A204.1 (cell line): ENCODE measurements at regions not wholly inside any gene's neighbourhood (a gene's known extent, or its start where the extent isn't known, plus 50 kb on each side); places are given as distances from the start of the nearest gene placed in this dataset.
"Not testable (repeated sequence)": the region's sequence is repeated elsewhere in the genome, so short reads cannot be mapped to it uniquely, and the experiment has no call there.

Experiments used
- FAIRE-seq: peaks from 2 replicates; lab custom pipeline; 2012; peaks lifted over from hg19 to GRCh38; lab: Jason Lieb, UNC

DNA sequence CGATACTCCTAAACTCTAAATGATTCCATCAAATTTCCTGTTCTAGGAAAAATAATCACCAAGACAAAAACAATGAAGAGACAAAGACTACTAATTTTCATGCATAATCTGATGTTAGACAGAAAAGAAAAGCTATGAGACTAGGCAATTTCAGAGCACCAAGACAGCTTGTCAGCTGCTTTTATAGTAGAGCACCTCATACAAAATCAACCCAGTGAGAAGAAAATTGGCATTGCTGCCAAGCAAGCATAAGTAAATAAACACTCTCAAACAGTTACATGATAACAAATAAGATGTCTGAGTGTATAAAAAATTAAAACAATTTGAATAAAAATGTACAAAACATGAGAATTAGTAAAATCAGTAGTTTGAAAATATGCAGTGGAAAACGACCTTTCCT is 1544.6 kb downstream of the C4orf33 start:
- FAIRE-seq, result no peak

DNA sequence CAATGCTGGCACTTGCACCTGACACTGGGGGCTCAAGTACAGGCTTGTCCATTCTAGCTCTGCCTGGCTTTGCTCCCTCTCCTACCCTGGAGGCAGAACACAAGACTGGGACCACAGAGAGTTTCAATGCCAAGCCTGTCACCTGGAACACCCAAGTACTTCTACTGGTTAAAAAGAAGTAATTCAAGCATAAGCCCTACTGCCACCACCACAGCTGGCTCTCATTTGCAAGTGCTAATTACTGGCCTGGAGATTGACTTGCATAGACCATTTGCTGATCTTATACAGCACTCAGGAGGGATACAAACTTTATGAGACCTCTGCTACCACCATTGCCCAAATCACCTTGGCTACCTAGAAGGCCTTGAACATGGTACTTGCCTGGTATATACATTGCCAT is 1550.9 kb downstream of the C4orf33 start:
- no peak for FAIRE-seq

DNA sequence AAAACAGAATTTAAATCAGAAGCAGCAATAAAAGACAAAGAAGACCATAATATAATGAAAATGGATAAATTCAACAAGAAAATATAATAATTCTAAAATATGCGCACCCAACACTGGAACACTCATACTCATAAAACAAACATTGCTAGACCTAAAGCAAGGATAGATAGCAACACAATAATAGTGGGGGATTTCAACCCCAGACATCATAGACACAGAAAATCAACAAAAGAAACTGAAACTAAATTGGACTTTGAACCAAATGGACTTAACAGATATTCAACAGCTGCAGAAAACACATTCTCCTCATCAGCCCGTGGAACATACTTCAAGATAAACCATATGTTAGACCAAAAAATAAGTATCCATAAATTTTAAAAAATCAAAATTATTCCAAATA is 1552.6 kb downstream of the C4orf33 start:
- FAIRE-seq, result no peak

DNA sequence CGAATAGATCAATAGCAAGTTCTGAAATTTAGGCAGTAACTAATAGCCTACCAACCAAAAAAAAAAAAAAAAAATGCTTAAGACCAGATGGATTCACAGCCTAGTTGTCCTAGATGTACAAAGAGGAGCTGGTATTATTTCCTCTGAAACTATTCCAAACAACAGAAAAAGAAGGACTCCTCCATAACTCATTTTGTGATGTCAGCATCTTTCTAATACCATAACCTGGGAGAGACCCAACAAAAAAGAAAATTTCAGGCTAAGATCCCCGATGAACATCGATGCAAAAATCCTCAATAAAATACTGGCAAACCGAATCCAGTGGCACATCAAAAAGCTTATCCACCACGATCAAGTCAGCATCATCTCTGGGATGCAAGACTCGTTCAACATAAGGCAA is 1557.9 kb downstream of the C4orf33 start:
- no peak for FAIRE-seq

DNA sequence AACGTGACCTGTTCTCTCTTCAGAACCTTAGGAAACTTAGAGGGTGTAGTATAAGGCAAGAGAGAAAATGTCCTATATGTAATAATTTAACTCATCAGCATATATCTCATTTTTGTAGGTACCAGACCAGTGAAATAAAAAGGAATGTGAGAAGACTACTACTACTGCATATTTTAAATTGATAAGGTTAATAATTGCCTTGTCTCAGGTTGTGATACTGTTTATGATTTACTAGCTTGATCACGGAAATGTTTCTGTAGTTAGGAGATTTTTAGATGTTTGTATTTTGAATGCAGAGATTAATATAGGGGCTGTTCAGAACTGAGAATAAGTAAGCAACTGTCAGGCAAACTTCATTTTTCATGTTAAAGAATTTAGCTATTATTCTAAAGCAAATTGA is 1563.4 kb downstream of the C4orf33 start:
- no peak for FAIRE-seq

DNA sequence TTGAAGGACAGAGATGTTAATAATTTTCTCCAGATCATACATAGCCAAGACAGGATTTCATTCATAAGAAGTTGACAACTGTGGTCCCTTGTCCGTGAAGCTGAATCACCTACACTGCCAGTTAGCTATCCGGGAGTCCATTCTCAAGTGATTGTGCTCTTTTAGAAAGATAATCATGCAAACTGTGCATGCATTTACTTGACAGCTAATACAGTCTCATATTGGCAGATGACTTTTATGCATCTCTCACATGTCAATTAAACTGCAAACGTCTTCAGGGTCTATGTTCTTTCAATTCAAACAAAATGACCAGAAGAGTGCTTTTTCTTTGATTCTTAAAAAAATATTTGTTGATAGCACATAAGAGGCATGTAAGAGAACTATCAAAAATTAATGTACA is 1572.9 kb downstream of the C4orf33 start:
- no peak for FAIRE-seq

DNA sequence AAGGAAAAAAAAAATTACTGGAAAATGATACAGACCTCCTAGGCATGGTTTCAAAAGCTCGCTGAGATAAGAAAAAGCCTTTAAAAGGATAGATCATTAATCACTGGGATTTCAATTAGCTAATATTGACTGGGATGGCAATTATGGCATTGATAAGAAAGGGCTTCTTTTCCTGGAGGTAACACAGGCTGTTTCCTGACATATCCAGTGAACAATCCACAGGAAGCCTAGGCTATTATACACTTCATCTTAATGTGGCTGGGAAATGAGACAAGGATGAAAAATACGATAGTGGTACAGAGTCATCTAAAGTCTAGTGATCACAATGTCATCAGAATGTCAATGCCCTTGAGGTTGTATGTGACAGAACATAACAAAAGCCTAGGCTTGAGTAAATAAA is 1579.3 kb downstream of the C4orf33 start:
- no peak for FAIRE-seq

DNA sequence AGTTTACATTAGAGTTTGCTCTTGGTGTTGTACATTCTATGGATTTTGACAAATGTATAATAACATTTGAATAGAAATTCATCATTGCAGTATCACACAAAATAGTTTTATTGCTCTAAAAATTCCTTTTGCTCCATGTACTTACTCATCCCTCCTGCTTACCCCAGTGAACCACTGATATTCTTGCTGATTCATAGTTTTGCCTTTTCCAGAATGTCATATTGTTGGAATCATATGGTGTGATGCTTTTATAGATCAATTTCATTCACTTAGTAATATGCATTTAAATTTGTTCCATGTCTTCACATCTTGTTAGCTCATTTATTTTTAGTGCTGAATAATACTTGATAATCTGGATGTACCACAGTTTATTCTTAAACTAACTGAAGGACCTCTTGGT is 1593.2 kb downstream of the C4orf33 start:
- FAIRE-seq, result no peak

DNA sequence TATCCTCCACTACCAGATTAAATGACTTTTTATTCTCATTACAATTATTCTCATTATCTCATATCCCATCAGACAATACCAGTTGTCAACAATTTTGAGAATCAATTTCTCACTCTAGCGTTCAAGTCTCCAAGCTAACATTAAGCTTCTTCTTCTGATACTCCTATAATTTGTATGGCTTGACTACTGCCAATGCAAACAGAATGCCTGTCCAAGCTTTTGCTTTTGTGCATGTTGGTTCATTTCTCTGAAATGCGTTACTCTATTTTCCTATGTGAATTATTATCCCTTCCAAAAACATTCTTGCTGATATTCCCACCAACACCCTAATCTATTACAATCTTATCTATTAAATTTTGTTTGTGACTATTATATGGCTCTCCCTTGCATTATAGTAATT is 1602.3 kb downstream of the C4orf33 start:
- FAIRE-seq, result no peak

DNA sequence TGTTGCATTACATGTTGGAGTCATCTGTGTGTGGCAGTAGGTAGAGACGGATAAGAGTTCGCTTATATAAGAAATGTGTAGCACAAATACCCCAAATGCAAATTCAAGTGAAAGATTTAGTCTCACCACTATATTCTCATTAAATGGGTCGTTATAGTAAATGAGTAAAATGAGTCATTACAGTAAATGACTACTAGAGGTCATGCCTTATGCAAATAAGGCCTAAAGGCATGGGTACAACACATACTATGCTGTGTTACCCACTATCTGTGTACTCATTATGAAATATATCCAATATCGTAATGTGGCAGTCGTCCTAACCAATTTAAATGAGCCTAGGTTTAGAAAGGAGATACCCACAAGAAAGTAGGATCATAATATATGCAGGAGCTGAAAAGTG is 1603.1 kb downstream of the C4orf33 start:
- no peak for FAIRE-seq

DNA sequence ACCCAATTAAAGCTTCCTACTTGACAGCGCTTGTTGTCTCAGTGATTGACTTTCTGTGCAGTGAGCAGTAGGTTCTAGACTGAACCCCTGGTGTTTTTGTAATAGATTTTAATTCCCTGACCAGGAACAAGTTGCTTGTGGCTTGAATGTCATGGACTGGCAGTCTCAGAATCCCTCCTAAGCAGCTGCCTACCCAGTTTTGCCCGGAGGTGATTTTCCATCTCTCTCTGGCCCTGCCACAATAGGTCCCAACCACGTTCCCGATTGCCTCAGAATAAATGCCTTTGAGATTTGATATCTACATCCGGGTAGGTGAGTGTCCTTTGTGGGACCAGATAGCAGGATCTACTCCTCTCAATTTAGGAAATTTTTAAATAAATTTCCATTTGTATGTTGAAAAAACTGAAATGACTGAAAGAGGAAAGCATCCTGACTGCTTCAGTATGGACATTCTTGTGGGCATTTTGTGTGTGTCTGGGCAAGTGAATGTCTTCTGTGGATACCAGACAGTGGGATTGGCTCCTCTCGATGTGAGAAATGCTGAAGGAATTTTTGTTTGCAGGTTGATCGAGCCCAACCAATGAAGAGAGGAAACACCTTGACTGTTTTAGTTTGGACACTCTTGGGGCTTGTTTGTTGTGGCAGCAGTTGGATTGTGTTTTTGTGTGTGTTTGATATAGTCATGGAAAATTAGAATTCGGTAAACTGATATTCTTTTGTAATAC is 1607.4 kb downstream of the C4orf33 start:
- FAIRE-seq, result no peak

DNA sequence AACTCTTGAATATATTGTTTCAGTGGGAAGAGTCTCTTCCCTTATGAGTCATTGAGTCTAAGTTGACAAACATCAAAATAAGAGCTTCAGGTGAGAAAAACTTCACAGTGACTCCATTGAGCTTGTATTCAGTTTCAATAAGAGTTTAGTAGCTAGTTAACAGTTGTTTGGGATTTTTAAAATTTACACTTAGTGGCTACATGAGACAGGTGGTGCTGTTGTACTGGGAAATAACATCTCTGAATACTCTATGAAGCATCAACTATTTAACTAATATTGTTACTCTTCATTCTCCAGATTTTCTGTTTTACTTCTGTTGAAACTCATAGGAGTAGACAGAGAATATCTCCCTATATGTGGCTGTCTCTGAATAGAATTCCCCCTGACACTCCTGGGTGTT is 1609.1 kb downstream of the C4orf33 start:
- FAIRE-seq, result no peak

DNA sequence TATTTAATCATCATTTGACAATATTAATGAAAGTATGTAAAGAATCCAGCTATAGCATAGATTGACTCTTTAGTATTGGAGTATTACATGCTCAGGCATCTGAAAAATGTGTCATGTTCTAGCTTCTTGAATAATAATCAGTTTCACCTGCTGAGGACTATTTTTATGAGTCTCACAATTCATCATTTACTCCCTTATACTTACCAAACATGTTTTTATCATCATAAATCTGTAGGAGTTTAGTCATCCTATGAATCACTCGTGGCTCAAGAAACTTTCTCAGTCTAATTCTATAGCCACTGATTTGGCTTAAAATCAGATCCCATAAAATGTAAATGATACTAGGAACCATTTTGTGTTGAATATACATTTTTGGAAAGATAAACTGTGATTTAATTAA is 1616.1 kb downstream of the C4orf33 start:
- no peak for FAIRE-seq

DNA sequence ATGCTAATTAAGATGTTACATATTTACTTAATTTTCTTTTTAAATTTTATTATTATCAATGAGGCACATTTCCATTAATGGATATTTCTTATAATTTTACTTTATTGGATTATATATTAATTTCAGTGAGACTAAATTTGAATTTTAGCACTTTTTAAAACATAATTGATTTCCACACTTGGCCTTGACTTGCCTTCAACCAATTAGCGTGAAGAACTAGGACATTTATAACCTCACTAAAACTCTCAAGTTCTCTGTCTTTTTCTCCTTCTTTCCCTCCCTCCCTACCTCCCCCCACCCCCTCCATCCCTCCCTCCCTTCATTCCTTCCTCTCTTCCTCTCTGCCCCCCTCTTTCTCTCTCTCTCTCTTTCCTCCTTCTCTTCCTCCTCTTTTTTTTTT is 1618.1 kb downstream of the C4orf33 start:
- no peak for FAIRE-seq

DNA sequence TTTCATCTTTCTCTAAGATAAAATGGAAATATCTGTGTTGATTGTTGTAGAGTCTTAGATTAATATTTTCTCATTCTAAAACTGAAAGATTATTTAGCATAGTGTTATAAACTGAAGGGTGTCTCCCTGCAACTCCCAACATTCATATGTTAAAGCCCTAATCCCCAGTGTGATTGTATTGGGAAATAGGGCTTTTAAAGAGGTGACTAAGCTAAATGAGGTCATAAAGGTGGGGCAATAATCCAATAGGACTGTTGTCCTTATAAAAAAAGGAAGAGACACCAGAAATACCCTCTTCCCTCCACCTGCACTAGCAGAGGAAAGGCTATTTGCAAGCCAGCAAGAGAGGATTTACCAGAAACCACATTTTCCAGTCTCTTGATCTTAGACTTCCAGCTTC is 1626.4 kb downstream of the C4orf33 start:
- FAIRE-seq, result no peak

DNA sequence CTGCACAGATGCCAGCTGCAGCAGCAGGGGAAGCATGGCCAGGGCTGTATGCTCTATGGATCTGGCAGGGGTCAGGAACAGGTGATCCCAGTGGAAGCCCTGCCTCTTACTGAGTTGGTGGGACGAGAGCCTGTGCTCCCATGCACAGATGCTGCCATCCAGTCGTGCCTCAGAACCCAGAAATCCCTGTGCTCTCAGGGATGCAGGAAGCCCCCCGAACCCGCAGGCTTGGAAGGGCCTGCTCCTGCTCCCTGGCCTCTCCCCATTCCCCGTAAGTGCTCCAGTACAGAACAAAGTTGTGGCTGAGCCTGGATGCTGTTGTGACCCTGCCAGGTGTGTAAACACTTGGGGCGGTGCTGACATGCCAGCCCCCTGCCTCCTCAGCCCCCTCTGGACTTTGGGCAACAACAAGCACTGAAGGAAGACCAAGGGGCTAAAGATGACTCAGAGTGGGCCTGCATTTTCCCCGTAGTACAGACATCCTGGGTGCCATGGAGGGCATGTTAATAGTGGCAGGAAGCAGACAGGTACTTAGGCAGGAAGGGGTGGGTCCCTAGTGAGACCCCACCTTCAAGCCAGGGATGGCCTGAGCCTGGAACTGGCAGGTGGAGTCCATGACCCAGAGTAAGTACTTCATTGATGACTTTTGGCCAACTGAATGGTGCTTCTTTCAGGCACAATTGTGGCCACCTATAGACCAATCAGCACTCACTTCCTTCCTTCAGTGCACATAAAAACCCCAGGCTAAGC is 1640.7 kb downstream of the C4orf33 start:
- FAIRE-seq, result no peak

DNA sequence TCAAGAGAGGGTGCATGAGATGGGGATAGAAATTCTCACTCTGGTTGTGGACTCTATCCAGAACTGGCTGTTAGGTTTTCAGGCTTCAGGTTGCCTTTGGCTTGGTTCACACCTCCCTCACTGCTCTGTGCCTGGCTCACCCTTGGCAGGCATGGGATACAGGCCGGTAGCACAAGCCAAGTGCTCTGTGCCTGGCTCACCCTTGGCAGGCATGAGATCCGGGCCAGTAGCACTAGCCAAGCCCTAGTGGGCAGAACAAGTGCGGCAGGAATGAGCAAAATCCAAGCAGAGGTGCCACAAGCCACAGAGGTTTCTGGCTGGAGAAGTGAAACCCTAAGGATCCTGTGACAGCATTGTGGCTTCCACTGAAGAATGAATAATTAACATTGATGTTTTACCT is 1642.3 kb downstream of the C4orf33 start:
- FAIRE-seq, result no peak

DNA sequence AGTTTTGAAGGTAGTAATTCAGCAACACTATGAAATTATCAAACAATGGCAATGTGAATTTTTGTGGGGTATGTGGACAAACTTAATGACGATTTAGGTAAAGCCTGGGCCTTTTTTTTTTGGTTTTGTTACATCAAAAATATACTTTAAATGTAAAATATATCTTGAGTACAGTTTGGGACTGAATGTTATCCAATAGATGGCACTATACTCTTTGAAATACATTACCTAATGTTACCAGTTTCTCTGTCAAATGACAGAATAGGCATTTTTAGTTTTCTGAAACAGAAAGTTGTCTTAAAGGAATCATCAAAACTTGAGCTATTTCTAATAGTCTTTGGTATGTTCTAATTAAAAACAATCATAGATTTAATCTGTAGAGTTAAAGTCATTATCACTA is 1651.9 kb downstream of the C4orf33 start:
- FAIRE-seq, result peak; percentile 98

DNA sequence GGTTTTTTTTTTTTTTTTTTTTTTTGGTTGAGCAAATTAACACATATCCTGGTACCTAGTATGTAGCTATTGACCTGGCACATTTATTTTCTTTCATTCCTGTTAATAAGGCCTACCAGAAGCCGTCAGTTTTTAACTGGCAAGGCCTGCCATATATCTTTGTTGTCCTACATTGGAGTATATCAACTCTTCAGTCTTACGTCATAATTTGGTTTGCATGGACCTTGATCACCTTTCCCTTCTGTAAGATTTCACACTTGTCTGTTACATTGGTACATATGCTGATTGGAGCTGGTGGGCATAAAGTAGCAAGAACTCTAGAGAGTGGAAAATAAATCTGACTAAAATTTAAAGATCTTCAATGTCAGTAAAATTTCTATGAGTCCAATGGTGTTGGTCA is 1658.0 kb downstream of the C4orf33 start:
- FAIRE-seq, result no peak

DNA sequence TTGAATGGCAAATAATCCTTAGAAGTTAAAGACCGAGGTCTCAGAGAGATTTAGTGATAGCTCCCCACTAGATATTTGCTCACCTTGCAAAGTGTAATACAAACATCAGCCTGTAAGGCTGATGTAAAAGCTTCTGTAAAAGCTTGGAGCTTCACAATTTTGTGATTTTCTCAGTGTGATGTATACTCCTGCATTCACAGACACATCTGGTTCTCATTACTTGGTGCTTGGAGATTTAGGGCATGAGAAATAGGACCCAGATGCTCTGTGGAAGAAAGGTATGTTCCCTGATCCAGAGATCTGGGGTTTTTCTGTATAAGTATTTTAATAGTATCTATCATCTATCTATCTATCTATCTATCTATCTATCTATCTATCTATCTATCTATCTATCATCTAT is 1664.3 kb downstream of the C4orf33 start:
- no peak for FAIRE-seq

DNA sequence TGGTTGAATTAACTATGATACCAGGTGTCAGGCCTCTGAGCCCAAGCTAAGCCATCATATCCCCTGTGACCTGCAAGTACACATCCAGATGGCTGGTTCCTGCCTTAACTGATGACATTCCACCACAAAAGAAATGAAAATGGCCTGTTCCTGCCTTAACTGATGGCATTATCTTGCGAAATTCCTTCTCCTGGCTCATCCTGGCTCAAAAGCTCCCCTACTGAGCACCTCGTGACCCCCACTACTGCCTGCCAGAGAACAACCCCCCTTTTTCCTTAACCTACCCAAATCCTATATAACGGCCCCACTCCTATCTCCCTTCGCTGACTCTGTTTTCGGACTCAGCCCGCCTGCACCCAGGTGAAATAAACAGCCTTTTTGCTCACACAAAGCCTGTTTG is 1671.4 kb downstream of the C4orf33 start:
- not testable (repeated sequence) for FAIRE-seq

DNA sequence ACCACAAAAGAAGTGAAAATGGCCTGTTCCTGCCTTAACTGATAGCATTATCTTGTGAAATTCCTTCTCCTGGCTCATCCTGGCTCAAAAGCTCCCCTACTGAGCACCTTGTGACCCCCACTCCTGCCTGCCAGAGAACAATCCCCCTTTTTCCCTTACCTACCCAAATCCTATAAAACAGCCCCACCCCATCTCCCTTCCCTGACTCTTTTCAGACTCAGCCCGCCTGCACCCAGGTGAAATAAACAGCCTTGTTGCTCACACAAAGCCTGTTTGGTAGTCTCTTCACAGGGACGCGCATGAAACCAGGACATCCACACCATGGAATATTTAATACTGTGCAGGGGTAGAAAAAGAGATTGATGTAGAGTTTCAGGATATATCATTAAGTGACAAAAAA is 1677.0 kb downstream of the C4orf33 start:
- FAIRE-seq, result not testable (repeated sequence)

DNA sequence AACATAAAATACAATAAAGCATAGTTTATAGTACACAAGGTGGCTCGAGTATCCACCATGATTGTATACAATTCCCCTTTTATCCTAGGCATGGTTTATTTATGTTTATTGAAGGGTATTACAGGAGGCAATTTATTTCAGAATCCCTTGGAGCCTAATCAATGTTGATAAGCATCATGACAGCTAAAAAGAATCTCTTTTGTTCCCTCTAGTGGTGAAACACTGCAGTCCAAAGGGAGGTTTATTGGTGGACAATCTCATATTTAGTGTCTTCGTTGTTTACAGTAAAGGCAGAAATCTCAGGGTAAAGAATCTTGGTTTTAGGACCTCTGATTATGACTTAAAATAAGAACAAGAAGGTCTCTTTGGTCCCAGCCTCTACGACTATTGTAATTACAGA is 1712.5 kb downstream of the C4orf33 start:
- peak; percentile 68 for FAIRE-seq

DNA sequence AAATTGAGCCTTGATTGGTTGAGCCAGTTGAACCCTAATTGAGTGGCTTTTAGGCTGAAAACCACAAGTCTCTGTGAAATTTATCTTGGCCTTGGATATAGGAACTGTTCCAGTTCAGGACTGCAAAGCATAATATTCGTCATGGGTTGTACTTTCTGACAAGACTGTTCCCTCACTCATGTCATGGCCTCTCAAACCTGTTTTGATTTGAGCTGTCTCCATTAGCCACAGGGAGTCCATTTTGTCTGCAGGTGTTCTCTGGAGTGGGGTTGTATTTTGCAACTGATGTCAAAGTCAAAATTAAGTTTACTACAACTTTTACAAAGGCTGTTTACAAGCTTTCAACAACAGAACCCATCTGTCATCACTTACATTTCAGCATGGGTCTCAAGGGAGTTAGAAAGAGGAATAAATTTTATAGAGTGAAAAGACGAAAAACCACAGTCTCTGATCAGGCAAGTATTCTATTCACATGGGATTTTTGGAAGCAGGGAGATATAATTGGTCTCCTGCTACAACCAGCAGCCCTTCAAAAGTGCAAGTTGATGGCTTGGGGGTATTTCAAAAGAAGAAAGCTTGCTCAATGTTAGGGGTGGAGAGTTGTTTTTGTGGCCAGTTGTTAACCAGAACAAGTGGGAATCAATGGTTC is 1716.3 kb downstream of the C4orf33 start:
- FAIRE-seq, result no peak
